ENCODE measurements at regions not wholly inside any gene's neighbourhood (a gene's known extent, or its start where the extent isn't known, plus 50 kb on each side); places are given as distances from the start of the nearest gene placed in this dataset.

- TF ChIP-seq YY1 (IDR thresholded peaks at IDR 0.05; ENCODE audit: insufficient read depth, insufficient read length) = no peak
- no peak for TF ChIP-seq ZNF274 (IDR thresholded peaks at IDR 0.05; ENCODE audit: low read depth, low read length)
- TF ChIP-seq SUZ12 (IDR thresholded peaks at IDR 0.05; ENCODE audit: extremely low read depth, insufficient read depth, insufficient read length) = no peak
These were observed 1126.1 kb upstream of the LRRN3 start for GRCh38 chr7:109964780-109965179.
